Gastroesophageal sphincter (tissue), 3 donors: ENCODE measurements at regions not wholly inside any gene's neighbourhood (a gene's known extent, or its start where the extent isn't known, plus 50 kb on each side); places are given as distances from the start of the nearest gene placed in this dataset.

ENCODE experiments used
- CTCF ChIP-seq, 4 experiments: fragments of 200-600 bp in 2 of 4; fragments of 450-650 bp in 2 of 4; sonication (generic) in 1 of 4; IDR thresholded peaks; one replicate each; pipeline ENCODE4 v1.5.1; 2017 to 2019; ENCODE audit warnings: antibody characterized with exemption in 4 of 4, mild to moderate bottlenecking in 2 of 4, moderate library complexity in 2 of 4
- POLR2A ChIP-seq, 2 donors: fragments of 450-650 bp; IDR thresholded peaks; one replicate each; pipeline ENCODE4 v1.6.1; 2017; ENCODE audit warnings: antibody characterized with exemption in 2 of 2, mild to moderate bottlenecking in 2 of 2, moderate library complexity in 1 of 2

GRCh38 chr3:124429129-124429815 is 301.0 kb upstream of the UMPS start:
- no peak for TF ChIP-seq POLR2A (IDR thresholded peaks at IDR 0.05)
- TF ChIP-seq CTCF (IDR thresholded peaks at IDR 0.05), result no peak
